ENCODE measurements at regions not wholly inside any gene's neighbourhood (a gene's known extent, or its start where the extent isn't known, plus 50 kb on each side); places are given as distances from the start of the nearest gene placed in this dataset.

GRCh38 chr12:65734226-65734625 is 90.1 kb upstream of the HMGA2 start:
- H3K36me3 Mint-ChIP-seq (ENCODE audit: insufficient read depth), result no peaks in the 10 kb centered on the region
- H3K9me3 Mint-ChIP-seq (ENCODE audit: low read depth), result peaks cover 4% of the 10 kb centered on the region
- TF ChIP-seq CTCF (IDR thresholded peaks at IDR 0.05; ENCODE audit: unreplicated experiment), result no peak
- H3K4me3 Mint-ChIP-seq (ENCODE audit: low read depth), result no peak overlapping the region
- no peaks in the 10 kb centered on the region for H3K4me1 Mint-ChIP-seq (ENCODE audit: low read depth)
- no peak for DNase-seq (ENCODE audit: low spot score, unreplicated experiment)
- H3K27ac Mint-ChIP-seq, result no peak overlapping the region
- H3K27me3 Mint-ChIP-seq, result peaks cover 30% of the 10 kb centered on the region

GRCh38 chr12:65739606-65740005 is 84.7 kb upstream of the HMGA2 start:
- peaks cover 17% of the 10 kb centered on the region for H3K27me3 Mint-ChIP-seq
- DNase-seq (ENCODE audit: low spot score, unreplicated experiment), result no peak
- no peak overlapping the region for H3K4me3 Mint-ChIP-seq (ENCODE audit: low read depth)
- H3K9me3 Mint-ChIP-seq (ENCODE audit: low read depth), result peaks cover 4% of the 10 kb centered on the region
- no peaks in the 10 kb centered on the region for H3K36me3 Mint-ChIP-seq (ENCODE audit: insufficient read depth)
- no peak overlapping the region for H3K27ac Mint-ChIP-seq
- H3K4me1 Mint-ChIP-seq (ENCODE audit: low read depth), result peaks cover 7% of the 10 kb centered on the region
- TF ChIP-seq CTCF (IDR thresholded peaks at IDR 0.05; ENCODE audit: unreplicated experiment), result no peak

GRCh38 chr12:65740506-65740872 is 83.8 kb upstream of the HMGA2 start:
- peaks cover 8% of the 10 kb centered on the region for H3K9me3 Mint-ChIP-seq (ENCODE audit: low read depth)

GRCh38 chr12:65740873-65741600 is 83.2 kb upstream of the HMGA2 start:
- peaks cover 10% of the 10 kb centered on the region for H3K27me3 Mint-ChIP-seq
- H3K27ac Mint-ChIP-seq, result peak overlapping the region; percentile 92

More at GRCh38 chr12:65740506-65740872, 83.8 kb upstream of the HMGA2 start:
- peak overlapping the region; percentile 79 for H3K4me3 Mint-ChIP-seq (ENCODE audit: low read depth)
- H3K36me3 Mint-ChIP-seq (ENCODE audit: insufficient read depth), result no peaks in the 10 kb centered on the region
- H3K4me1 Mint-ChIP-seq (ENCODE audit: low read depth), result peaks cover 7% of the 10 kb centered on the region
- TF ChIP-seq CTCF (IDR thresholded peaks at IDR 0.05; ENCODE audit: unreplicated experiment), result no peak
- H3K27ac Mint-ChIP-seq, result peak overlapping the region; percentile 92
- peaks cover 13% of the 10 kb centered on the region for H3K27me3 Mint-ChIP-seq
- no peak for DNase-seq (ENCODE audit: low spot score, unreplicated experiment)

GRCh38 chr12:65741656-65742017 is 82.6 kb upstream of the HMGA2 start:
- peaks cover 12% of the 10 kb centered on the region for H3K4me1 Mint-ChIP-seq (ENCODE audit: low read depth)
- no peak for TF ChIP-seq CTCF (IDR thresholded peaks at IDR 0.05; ENCODE audit: unreplicated experiment)
- H3K9me3 Mint-ChIP-seq (ENCODE audit: low read depth), result peaks cover 7% of the 10 kb centered on the region
- DNase-seq (ENCODE audit: low spot score, unreplicated experiment), result peak; percentile 20
- no peaks in the 10 kb centered on the region for H3K36me3 Mint-ChIP-seq (ENCODE audit: insufficient read depth)
- H3K27ac Mint-ChIP-seq, result peak overlapping the region; percentile 96
- peaks cover 8% of the 10 kb centered on the region for H3K27me3 Mint-ChIP-seq
- H3K4me3 Mint-ChIP-seq (ENCODE audit: low read depth), result peak overlapping the region; percentile 94

More at GRCh38 chr12:65740873-65741600, 83.2 kb upstream of the HMGA2 start:
- TF ChIP-seq CTCF (IDR thresholded peaks at IDR 0.05; ENCODE audit: unreplicated experiment), result no peak
- H3K4me1 Mint-ChIP-seq (ENCODE audit: low read depth), result peaks cover 8% of the 10 kb centered on the region
- H3K9me3 Mint-ChIP-seq (ENCODE audit: low read depth), result peaks cover 8% of the 10 kb centered on the region
- H3K36me3 Mint-ChIP-seq (ENCODE audit: insufficient read depth), result no peaks in the 10 kb centered on the region
- H3K4me3 Mint-ChIP-seq (ENCODE audit: low read depth), result peak overlapping the region; percentile 79
- peak; percentile 90 for DNase-seq (ENCODE audit: low spot score, unreplicated experiment)
